Activated T-cell treated with anti-CD3 and anti-CD28 coated beads, Interleukin-2, amount 50 U/mL, for 1 hour (primary cell): ENCODE measurements at regions not wholly inside any gene's neighbourhood (a gene's known extent, or its start where the extent isn't known, plus 50 kb on each side); places are given as distances from the start of the nearest gene placed in this dataset.
"Not testable (repeated sequence)": the region's sequence is repeated elsewhere in the genome, so short reads cannot be mapped to it uniquely, and the experiment has no call there.

Experiments
- DNase-seq: peaks from one replicate; pipeline ENCODE4 v3.0.0-alpha.2; 2020

DNA sequence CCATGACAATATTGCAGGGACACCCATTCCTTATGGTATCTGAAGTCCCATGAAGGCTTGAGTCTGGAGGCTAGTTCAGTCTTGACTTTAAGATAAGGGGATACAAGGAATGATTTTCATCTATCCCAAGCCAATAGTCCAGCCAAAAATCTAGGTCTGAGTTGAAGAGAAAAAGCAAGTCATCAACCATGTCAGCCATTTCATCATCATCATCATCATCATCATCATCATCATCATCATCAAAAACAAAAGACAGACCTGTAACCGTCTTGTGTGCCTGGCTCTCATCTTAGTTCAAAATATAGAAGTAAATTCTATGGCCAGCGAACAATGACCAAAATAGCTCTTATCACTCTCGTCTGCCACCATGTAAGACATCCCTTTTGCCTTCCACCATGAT, 59.5 kb upstream of the FAM90A26 start:
- DNase-seq, result not testable (repeated sequence)

DNA sequence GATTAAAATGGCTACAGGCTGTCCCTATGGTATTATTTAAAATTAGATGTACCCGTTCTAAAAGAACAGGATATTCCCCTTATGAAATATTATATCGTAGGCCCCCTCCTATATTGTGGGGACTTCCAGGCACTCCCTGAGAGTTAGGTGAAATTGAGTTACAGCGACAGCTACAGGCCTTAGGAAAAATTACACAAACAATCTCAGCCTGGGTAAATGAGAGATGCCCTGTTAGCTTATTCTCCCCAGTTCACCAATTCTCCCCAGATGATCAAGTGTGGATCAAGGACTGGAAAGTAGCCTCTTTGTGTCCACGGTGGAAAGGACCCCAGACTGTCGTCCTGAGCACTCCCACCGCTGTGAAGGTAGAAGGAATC, 67.1 kb upstream of the FAM90A26 start:
- DNase-seq, result not testable (repeated sequence)

DNA sequence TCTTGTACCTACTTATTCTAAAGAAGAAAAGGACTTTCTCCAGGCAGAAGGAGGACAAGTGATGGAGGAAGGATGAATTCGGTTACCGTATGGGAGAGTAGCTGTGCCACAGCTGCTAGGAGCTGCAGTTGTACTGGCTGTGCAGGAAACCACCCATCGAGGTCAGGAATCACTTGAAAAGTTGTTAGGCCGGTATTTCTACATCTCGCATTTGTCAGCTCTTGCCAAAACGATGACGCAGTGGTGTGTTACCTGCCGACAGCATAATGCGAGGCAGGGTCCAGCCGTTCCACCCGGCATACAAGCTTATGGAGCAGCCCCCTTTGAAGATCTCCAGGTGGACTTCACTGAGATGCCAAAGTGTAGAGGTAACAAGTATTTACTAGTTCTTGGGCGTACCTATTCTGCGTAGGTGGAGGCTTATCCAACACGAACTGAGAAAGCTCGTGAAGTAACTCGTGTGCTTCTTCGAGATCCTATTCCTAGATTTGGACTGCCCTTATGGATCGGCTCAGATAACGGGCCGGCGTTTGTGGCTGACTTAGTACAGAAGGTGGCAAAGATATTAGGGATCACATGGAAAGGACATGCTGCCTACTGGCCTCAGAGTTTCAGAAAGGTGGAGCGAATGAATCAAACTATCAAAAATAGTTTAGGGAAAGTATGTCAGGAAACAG, 67.6 kb upstream of the FAM90A26 start:
- not testable (repeated sequence) for DNase-seq

DNA sequence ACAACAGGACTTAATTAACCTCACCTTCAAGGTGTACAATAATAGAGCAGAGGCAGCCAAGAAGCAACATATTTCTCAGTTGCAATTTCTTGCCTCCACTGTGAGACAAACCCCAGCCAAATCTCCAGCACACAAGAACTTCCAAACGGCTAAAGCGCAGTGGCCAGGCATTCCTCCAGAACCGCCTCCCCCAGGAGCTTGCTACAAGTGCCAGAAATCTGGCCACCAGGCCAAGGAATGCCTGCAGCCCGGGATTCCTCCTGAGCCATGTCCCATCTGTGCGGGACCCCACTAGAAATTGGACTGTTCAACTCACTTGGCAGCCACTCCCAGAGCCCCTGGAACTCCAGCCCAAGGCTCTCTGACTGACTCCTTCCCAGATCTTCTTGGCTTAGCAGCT, 73.9 kb upstream of the FAM90A26 start:
- DNase-seq, result not testable (repeated sequence)

DNA sequence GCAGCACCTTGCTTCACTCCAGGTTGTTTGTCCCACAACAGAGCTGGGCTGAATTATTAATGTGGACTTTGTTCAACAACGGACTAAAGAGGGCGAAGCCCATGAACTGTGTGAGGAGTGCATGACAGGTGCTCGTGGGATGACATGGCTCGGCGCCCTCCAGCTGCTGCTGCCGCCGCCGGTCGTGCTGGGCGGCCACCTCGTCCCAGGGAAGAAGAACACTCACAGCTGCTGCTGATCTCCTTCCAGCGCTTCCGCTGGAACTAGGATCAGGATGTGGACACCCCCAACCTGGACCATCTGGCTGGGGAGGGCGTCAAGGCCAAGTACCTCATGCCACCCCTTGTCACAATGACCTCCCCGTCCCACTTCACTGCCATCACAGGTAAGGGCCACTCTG, 91.4 kb upstream of the FAM90A26 start:
- not testable (repeated sequence) for DNase-seq

DNA sequence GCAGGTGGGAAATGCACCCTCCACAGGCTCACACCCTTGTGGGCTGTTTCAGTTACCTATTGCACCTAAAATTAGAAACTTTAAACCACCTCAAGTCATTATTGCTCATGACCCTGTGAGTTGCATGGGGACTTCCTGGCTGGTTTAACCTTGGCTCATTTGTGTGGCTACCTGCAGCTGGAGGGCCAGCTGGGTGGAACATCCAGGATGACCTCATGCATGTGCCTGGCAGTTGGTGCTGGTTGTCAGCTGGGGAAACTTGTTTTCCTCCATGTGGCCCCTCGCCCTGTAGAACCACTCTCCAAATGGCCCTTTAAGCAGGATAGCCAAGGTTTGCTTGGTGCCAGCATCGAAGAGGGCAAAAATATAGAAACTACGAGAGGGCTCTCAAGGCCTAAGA, 93.2 kb upstream of the FAM90A26 start:
- DNase-seq, result not testable (repeated sequence)

DNA sequence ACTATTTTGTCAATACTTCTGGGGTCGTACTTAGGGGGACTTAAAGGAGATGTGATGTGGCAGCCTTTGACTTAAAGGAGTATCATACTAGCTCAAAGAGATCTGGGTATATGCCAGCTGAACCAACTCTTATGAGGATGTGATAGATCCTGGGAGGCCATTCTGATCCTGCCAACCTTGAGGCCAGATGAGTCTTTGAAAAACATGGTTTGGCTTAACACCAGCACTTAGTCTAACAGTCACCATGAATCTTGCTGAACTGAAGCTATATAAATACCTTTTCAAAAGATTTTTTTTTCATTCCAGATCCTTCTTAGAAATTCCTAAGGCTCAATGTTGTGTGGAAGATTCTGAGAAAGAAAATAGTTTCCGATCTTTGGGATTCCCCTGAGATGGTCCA, 93.7 kb upstream of the FAM90A26 start:
- not testable (repeated sequence) for DNase-seq

DNA sequence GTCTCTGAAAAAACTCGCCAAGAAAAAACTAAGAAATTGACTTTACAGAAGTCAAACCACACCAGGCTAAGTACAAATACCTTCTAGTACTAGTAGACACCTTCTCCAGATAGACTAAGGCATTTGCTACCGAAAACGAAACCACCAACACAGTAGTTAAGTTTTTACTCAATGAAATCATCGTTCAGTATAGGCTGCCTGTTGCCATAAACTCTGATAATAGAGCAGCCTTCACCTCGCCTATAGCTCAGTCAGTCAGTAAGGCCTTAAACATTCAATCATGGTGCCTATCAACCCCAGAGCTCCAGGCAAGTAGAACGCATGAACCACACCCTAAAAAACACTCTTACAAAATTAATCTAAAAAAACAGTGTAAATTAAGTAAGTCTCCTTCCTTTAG, 96.8 kb upstream of the FAM90A26 start:
- not testable (repeated sequence) for DNase-seq

DNA sequence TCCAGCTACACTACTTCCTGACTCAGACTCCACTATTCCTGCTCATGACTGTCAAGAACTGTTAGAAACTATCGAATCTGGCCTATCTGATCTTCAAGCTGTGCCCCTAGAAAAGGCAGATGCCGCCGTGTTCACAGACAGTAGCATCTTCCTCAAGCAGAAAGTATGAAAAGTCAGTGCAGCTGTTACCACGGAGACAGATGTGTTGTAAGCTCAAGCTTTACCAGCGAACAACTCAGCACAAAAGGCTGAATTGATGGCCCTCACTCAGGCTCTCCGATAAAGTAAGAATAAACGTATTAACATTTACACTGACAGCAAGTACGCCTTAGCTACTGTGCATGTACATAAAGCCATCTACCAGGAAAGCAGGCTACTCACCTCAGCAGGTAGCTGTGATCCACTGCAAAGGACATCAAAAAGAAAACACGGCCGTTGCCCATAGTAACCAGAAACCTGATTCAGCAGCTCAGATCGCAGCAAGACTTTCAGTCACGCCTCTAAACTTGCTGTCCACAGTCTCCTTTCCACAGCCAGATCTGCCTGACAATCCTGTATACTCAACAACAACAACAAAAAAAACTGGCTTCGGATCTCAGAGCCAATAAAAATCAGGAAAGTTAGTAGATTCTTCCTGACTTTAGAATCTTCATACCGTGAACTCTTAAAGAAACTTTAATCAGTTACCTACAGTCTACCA, 97.5 kb upstream of the FAM90A26 start:
- not testable (repeated sequence) for DNase-seq

DNA sequence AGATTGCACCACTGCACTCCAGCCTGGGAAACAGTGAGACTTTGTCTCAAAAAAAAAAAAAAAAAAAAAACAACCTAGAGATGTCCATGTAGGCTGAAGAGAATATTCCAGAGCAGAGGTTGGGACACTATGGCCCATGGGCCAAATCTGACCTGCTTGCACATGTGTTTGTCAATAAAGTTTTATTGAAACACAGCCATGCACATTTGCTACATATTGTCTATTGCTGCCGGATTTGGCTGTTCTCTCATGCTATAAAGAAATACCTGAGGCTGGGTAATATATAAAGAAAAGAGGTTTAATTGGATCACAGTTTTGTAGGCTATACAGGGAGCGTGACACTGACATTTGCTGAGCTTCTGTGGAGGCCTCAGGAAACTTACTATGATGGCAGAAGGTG, 102.3 kb upstream of the FAM90A26 start:
- DNase-seq, result not testable (repeated sequence)

DNA sequence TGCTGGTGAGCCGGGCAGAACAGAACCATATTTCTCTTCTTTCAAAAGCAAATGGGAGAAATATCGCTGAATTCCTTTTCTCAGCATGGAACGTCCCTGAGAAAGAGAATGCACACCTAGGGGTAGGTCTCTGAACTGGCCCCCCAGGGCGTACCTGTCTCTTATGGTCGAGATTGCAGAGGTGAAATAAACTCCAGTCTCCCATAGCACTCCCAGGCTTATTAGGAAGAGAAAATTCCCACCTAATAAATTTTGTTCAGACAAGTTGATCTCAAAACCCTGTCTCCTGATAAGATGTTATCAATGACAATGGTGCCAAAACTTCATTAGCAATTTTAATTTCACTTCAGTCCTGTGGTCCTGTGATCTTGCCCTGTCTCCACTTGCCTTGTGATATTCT, 106.6 kb upstream of the FAM90A26 start:
- not testable (repeated sequence) for DNase-seq

DNA sequence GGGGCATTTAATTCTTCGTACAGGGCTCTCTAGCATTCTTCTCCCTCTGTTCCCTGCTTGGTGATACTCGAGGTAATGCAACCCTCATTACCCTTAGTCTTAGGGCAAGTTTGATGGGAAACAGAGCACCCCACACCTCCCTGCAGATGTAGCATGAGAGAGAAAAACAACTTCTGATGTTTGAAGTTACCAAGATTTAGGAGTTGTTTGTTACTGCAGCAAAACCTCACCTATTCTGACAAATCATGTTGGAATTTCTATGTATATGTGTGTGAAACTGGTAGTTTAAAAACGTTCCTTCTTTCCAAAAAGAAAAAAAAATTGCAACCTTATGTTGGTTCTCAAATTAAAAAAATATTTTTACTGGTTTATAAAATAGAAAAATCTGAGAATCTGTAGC, 145.3 kb upstream of the FAM90A26 start:
- DNase-seq, result not testable (repeated sequence)

DNA sequence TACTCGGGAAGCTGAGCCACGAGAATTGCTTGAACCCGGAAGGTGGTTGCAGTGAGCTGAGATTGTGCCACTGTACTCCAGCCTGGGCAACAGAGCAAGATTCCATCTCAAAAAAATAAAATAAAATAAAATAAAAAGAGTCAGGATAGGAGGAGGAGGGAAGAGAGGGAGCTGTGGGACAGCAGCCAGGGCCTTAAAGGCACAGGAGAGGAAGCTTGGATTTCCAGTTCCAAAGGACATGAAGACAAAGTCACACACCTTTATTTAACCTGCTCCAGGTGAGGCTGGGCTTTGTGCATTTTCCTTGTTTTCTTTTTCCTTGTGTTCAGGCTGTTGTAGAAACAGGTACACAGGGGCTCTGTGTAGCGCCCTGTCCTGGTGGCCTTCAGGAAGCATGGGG, 138.2 kb upstream of the HMX1 start:
- DNase-seq, result not testable (repeated sequence)

DNA sequence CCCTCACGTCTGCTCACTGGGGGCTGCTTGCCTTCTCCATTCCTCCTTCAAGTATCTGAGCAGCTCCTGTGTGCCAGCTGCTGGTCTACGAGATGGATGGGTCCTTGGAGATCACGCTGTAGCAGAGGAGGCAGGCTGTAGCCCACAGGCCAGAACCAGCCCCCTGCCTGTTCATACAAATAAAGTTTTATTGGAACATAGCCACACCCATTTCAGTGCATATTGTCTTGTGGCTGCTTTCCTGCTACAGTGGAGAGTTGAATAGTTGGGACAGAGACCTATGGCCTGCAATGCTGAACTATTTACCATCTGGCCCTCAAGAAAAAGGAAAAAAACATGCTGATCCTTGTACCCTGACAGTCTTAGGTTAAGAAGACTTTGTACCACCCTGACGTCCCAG, 136.8 kb upstream of the HMX1 start:
- not testable (repeated sequence) for DNase-seq

DNA sequence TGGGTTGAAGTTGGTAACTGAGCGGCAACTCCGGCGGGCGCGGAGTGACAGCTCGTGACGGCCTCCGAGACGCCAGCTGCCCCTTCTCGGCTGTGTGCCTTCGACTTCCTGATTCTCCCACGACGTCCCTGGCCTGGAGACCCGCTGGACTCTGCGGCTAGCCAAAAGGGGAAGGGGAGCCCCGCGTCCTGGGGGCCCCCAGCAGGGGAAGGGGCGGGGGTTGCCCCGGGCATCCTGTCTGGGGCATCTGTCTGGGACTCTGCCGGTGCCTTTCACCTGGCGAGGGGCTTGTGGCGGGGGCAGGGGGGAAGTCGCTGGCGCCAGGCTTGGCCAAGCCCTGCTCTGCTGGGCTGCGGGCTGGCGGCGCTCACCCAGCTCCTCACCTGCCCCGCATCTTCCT, 129.5 kb upstream of the HMX1 start:
- DNase-seq, result not testable (repeated sequence)

DNA sequence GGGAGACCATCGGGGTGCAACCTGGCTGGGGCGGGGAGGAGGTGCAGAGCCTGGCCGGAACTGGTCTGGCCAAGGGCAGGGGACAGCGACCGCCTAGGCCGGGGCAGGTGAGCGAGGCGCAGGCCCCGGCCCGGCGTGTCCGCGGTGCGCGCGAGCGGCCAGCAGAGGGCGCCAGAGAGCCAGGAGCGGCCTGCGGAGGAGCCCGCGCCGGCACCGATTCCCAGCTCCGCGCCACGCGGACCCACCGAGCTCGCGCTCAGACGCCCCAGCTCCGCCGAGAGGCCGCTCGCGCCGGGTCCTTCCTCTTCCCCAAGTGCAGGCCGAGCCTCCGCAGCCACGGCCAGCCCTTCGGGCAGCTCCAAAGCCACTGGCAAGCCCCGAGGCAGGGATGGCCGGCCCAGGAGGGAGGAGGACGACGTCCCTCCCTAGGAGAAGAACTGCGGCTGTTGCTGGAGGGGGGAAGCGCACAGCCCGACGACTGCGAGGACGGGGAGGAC, 128.9 kb upstream of the HMX1 start:
- peak; percentile 65 for DNase-seq

DNA sequence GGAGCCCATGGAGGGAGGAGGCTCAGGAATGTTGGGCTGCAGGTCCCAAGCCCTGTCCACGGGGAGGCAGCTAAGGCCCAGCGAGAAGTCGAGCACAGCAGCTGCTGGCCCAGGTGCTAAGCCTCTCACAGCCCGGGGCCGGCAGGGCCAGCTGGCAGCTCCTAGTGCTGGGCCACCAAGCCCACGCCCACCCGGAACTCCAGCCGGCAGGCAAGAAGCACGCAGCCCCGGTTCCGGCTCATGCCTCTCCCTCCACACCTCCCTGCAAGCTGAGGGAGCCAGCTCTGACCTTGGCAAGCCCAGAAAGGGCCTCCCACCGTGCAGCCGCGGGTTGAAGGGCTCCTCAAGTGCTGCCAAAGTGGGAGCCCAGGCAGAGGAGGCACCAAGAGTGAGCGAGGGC, 121.3 kb upstream of the HMX1 start:
- DNase-seq, result not testable (repeated sequence)

DNA sequence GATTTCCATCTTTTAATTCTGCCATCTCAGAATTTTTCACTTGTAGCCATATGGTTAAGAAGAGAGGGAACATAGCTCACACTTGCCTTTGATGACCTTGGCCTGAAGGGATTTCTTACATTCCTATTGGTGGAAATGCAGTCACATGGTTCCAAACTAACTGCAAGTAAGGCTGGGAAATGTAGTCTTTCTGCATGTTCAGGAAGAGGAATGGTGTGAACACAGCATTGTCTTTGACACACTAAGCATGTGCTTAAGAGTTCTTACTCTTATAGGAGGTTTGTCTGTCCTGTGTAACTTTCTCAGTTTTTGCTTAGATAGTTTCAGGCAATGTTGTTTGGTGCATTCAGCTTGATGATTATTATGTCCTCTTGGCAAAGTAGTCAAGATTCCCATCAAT, 119.8 kb upstream of the HMX1 start:
- not testable (repeated sequence) for DNase-seq

DNA sequence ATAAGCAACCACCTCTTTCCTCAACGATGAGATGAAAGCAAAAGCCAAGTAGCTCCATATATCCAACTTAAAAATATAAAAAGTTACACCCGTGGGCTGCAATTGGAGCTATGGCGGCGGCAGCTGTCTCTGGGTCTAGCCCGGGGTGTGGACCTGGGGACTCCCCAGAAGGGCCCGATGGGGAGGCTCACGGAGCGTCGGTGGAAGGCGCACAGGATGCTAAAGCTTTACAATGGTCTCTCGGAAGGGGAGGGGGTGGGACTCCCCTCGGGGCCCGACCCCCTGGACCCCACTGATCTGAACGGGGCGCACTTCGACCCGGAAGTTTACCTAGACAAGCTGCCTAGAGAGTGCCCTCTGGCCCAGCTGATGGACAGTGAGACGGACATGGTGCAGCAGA, 118.7 kb upstream of the HMX1 start:
- DNase-seq, result not testable (repeated sequence)

DNA sequence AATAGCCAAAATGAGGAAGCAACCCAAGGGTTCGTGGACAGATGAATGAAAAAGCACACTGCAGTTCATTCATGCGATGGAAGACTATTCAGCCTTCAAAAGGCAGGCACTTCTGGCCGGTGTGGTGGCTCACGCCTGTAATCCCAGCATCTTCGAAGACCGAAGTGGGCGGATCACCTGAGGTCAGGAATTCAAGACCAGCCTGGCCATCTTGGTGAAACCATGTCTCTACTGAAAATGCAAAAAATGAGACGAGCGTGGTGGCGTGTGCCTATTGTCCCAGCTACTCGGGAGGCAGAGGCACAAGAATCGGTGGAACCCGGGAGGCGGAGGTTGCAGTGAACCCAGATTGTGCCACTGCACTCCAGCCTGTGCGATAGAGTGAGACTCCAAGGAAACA, 114.1 kb upstream of the HMX1 start:
- DNase-seq, result not testable (repeated sequence)

DNA sequence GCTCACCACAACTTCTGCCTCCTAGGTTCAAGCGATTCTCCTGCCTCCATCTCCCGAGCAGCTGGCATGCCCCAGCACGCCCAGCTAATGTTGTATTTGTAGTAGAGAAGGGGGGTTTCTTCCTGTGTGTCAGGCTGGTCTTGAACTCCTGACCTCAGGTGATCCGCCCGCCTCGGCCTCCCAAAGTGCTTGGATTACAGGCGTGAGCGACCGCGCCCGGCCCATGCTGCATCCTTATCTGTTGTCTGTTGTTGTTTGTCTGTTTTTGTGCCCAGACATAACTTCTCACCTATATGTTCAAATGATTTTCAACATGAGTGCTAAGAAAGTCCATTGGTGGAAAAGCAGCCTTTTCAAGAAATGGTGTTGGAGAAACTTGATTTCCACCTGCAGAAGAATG, 113.0 kb upstream of the HMX1 start:
- not testable (repeated sequence) for DNase-seq

DNA sequence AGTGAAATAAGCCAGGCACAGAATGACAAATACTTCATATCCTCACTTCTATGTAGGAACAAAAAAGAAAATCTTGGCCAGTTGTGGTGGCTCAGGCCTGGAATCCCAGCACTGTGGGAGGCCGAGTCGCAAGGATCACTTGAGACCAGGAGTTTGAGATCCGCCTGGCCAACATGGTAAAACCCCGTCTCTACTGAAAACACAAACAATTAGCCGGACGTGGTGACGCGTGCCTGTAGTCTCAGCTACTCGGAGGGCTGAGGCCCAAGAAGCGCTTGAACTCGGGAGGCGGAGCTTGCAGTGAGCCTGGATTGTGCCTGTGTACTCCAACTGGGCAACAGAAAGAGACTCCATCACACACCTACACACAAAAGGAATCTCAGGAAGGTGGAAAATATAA, 112.3 kb upstream of the HMX1 start:
- not testable (repeated sequence) for DNase-seq

DNA sequence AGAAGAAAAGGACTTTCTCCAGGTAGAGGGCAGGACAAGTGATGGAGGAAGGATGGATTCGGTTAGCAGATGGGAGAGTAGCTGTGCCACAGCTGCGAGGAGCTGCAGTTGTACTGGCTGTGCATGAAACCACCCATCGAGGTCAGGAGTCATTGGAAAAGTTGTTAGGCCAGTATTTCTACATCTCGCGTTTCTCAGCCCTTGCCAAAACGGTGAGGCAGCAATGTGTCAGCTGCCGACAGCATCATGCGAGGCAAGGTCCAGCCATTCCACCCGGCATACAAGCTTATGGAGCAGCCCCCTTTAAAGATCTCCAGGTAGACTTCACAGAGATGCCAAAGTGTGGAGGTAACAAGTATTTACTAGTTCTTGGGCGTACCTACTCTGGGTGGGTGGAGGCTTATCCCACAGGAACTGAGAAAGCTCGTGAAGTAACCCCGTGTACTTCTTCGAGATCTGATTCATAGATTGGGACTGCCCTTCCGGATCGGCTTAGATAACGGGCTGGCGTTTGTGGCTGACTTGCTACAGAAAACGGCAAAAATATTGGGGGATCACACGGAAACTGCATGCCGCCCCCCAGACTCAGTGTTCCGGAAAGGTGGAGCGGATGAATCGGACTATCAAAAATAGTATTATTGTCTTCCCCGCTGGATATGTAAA, 105.0 kb upstream of the HMX1 start:
- DNase-seq, result not testable (repeated sequence)

DNA sequence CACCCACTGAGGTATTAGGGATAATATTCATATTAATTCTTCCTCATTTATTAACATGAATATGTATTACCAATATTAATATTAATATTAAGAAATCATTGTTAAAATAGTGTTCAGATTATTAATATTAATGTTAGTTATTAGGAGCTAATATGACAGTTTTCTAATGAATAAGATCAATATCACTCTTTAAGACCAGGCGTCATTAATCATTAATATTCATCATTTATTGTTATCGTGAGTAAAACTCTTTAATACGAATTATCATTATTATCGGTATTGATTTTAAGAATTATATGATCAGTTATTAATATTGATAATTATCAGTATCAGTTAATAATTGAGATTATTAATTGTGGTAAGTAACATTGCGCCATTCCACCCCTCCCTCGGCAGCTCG, 101.0 kb upstream of the HMX1 start:
- DNase-seq, result not testable (repeated sequence)
